OCI-LY1 (cell line): ENCODE measurements at regions not wholly inside any gene's neighbourhood (a gene's known extent, or its start where the extent isn't known, plus 50 kb on each side); places are given as distances from the start of the nearest gene placed in this dataset.

Experiments
- EZH2 ChIP-seq: fragments of 200-600 bp; sonication (generic), shearing (Covaris generic); IDR thresholded peaks from 2 replicates; pipeline ENCODE4 v1.8.0; 2017; ENCODE audit warnings: borderline replicate concordance, mixed run types, mild to moderate bottlenecking, antibody characterized with exemption, low read length, moderate library complexity, mixed read lengths
- TF ChIP-seq, protein P1 (sequence below): fragments of 200-600 bp; sonication (generic), shearing (Covaris generic); IDR thresholded peaks from 2 replicates; pipeline ENCODE4 v1.5.1; 2017; ENCODE audit warnings: mild to moderate bottlenecking, antibody characterized with exemption, low read length, moderate library complexity, mixed read lengths

DNA sequence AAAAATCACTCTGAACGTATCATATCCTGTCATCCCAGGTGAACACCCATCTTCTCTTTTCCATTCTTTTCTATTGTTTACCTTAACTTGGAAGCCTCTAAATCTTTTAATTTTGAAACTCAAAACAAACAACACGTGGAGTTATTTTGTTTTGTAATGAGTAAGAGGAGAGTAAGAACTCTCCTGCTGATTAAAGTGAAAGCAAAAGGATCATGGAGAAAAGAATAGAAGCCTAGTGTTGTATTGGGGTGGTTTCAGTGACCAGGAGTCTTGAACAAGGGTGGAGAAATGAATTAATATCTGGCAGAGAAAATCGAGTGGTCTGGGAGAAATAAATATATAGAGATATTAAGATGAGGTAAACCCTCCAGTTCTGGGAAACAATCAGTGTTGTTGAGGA lies 237.4 kb upstream of the UGT8 start:
- TF ChIP-seq, protein P1, sequence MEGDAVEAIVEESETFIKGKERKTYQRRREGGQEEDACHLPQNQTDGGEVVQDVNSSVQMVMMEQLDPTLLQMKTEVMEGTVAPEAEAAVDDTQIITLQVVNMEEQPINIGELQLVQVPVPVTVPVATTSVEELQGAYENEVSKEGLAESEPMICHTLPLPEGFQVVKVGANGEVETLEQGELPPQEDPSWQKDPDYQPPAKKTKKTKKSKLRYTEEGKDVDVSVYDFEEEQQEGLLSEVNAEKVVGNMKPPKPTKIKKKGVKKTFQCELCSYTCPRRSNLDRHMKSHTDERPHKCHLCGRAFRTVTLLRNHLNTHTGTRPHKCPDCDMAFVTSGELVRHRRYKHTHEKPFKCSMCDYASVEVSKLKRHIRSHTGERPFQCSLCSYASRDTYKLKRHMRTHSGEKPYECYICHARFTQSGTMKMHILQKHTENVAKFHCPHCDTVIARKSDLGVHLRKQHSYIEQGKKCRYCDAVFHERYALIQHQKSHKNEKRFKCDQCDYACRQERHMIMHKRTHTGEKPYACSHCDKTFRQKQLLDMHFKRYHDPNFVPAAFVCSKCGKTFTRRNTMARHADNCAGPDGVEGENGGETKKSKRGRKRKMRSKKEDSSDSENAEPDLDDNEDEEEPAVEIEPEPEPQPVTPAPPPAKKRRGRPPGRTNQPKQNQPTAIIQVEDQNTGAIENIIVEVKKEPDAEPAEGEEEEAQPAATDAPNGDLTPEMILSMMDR = no peak
- TF ChIP-seq EZH2 = no peak
